Stimulated activated CD4-positive, alpha-beta T cell treated with anti-CD3 and anti-CD28 coated beads, Interleukin-1b, Interleukin-23, amount 100 ng/mL, for 48 hours (primary cell): ENCODE measurements at regions not wholly inside any gene's neighbourhood (a gene's known extent, or its start where the extent isn't known, plus 50 kb on each side); places are given as distances from the start of the nearest gene placed in this dataset.

Experiments used
- DNase-seq: peaks from one replicate; pipeline ENCODE4 v3.0.0-alpha.2; 2020

DNA sequence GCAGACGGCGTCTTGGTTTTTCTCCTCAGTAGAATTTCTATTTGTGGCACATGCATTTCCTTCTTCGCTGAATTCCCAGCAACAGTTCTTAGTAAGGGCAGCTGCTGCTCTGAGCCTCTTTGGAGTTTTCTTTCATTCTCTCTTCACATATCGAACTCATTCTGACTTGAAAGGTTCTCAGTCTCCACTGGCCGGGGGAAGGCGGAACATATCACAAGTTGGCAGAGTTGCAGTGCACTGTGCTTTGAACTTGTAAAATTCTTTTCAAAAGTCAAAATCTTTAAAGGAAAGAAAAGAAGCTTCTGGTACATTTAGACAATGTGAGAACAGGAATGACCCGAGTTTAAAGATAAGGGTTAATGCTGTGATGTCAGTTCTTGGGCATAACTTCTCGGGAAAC lies 286.1 kb upstream of the MAP3K7 start:
- DNase-seq, result no peak

DNA sequence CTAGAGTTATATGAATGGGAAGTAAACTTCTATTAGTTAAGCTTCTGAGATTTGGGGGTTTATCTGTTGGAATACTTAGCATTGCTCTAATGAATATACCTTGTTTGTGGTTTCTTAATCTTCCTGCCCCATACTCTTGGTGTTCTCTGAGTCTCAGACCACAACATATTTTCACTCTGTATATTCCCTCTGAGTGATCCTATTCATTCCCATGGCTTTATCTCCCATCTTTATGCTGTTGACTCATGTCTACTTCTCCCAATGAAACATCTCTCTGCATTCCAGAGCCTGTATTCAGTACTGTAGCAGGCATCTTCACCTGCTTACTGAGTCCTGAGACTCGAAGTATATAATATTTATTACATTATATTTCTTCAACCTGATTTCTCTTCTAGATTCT lies 283.7 kb upstream of the MAP3K7 start:
- DNase-seq, result no peak

DNA sequence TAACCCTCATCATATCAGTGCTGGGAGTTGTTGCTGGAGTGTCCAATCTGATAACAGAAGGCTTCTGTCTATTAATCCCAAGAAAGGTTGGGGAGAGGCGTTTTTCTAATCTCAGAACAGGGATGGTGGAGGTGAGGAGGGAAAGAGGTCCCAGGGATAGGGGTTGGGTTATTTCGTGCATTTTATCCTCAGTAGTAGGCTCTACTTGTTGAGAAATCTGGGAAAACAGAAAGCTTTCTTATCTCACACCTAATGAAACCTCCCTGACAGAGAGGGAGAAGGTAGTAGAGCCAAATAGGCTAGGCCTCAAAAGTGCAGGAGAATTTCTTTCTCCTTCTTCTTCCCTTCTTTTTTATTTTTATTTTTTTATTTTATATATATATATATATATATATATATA lies 281.8 kb upstream of the MAP3K7 start:
- no peak for DNase-seq

DNA sequence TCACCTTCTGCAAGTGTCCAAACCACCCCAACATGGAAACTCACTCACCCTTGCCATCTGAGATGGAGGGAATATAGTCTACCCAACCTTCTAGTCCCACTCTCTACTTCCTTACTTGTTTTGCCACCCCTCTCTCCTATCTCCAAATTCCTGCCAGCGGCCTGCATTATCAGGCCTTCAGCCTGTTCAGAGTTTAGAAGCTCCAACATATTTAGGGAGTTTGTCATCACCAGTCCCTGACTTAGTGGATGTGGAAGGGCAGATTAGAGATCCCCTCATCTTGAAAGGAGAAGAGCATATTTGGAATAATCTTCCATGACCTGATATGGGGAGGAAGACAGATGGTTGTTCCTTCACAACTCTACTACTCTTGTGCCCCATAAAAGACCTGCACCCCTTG lies 281.4 kb upstream of the MAP3K7 start:
- DNase-seq, result no peak

DNA sequence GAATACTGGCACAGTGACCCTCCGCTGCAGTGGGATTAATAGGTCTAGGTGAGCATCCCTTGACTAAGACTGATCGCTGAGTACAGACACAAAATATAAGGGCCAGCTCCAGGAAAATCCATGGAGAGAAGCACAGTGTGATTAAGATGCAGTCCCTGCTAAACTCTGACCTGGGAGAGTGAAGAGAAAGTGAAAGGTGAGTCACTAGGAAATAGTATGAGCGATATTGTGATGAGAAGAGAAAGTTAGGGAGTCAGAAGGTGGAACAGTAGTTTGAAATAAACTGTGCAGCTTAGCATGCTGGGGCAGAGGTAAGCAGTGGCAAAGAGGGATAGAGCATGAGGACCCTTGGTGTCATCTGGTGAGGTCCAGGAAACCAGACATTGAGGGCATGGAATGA lies 278.6 kb upstream of the MAP3K7 start:
- DNase-seq, result no peak

DNA sequence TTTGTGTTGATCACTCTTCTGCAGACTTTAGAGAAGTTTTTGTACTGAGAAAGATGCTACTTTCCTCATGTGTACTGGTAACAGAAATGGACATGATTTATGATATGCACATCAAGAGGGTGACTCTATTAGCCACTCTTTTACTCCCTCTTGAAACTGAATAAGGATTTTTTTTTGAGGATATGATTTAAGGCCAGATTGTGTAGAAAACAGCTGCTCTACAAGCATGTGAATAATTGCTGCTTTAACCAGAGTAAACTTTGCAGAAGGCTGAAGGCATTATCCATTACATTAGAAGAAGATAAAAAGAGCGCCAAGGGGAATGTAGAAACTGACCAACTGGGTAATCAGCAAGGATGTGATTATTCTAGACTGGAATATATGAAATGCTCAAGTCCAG lies 276.2 kb upstream of the MAP3K7 start:
- DNase-seq, result no peak

DNA sequence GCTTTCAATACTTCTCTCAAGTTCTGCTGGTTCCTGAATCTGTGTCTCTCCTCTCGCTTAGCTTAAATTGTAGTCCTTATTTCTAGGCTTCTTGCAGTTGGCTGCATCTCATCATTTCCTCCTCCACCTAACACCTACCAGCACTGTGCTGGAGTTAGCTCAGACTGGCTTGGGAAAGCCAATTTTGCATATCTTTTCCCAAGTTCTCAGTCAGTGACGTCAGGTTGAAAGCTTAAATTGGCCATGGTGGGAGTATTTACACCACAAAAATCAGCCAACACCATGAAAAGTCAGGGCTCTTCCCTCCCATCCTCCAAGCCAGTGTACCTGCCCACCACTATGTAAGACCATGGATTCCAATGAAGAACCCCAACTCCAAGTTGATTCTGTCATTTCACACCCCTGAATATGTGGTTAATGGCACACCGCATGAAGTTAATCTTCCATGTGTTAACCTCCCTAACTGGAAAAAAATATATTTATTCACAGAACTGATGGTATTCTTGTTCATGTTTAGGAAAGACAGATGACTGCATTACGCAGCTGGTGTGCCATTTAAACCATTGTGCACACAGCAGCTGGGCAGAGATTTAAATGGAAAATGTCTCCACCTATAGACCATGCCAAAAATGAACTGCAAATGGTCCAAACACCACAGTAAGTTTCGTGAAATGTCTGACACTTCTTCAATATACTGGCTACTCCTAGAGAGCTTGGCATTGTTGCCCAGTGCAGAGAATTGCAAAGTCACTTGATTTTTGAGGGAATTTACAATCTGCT lies 274.1 kb upstream of the MAP3K7 start:
- DNase-seq, result no peak

DNA sequence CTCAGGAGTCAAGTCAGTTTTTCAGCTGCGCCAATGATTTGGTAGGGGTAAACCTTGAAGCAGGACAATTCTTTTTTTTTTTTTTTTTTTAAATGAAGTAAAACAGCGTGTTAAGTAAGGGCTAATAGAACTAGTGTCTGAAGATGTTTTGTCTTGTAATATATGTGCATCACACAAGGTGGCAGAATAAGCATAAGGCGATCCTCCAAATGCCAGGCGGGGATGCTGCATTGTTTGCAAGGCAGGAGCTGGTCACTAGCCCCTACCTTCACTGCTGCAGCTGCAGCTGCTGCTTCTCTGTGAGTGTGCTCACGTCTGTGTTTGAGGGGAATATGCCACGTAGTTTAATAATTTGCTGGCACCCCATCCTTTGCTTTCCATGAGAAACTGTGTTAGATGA lies 272.7 kb upstream of the MAP3K7 start:
- no peak for DNase-seq

DNA sequence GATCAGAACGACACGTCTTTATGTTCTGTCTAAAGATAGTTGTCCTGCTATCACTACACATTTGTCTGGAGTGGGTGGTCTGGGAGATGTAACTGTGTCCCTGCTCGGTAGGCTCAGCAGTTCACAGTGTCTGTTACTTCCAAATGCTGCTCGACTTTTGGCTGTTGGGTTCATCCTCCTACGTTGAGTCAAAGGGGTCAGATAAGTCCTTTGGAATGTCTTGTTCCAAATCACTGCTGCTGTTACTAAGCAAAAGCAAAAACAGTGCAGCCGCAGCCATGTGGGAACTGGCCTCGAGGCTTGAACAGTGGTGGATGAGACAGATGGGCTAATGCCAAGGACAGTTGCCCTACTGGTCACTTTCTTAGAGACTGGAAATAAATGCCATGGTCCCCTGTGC lies 272.2 kb upstream of the MAP3K7 start:
- DNase-seq, result no peak

DNA sequence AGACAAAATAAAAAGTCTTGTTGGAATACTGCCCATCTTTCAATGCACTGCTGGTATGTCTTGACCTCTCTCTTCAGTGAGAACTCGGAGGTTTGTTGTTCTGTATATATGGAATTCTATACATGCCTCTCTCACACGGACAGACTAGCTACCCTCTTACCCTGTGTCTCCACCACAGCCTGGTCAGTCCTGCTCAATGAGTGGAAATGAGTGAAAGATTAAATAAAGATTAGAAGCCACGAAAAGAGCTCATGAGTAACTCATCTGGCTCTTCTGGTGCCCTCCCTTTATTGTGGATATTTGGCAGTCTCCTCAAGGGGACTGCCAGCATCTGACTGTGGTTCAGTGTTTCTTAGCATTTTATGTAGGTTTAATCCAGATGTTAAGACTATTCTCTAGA lies 262.8 kb upstream of the MAP3K7 start:
- DNase-seq, result no peak

DNA sequence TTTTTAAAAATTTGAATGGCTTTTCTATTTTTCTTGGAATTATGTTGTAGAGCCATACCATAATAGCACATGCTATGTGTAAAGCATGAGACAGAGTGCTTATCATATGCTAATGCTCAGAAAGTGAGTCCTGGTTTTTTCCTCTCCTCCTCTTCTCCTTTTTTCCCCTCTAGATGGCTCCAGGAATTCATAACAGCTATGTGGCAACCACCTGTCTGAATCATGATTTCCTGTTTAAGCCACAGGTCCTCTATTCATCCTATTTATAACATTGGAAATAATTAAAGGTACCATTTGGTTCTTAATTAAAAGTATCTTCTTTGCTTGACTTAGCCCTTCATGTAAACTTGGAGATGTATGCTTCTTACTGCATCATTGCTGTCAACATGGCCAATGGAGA lies 260.0 kb upstream of the MAP3K7 start:
- no peak for DNase-seq

DNA sequence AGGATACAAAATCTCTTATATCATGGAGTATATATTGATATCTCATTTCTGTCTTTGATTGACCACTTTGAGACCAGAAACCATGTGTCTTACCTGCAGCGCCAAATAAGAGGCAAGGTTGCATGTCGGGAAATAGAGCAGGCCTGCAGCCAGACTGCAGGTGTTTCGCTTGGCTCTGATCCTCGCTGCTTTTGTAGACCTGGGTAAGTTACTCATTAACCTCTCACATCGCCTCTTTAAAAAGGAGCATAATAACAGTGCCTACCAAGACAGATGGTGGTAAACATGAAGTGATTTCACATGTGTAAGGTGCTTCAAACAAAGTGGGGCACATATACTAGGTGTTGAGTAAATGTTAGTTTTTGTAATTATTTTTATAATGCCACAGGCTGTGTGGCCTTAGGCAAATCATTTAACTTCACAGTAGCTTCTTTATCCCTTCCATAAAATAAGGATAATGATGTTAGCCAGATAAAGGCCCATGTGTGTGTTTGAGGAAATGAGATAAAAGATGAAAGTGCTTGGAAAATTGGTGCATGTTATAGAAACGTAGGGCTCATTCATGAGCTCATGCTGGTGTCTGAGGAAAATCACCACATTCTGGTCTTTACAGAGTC lies 248.8 kb upstream of the MAP3K7 start:
- DNase-seq, result no peak

DNA sequence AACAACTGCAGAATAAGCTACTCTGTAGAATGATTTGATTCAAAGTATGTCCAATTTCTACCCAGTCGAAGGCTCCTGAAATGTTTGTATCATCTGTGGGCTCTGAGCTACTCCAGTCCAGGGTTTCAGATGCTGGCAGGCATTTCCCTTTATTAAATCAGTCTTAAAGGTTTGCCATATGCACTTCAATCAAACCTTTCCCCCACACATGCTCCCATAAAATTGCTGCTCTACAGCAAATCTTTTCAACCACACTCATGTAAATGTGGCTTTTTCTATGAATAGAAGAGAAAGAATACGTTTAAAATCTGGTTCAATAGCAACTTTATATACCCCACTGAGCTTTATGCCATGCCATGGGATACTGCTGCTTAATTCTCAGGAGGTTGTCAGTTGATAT lies 242.4 kb upstream of the MAP3K7 start:
- no peak for DNase-seq

DNA sequence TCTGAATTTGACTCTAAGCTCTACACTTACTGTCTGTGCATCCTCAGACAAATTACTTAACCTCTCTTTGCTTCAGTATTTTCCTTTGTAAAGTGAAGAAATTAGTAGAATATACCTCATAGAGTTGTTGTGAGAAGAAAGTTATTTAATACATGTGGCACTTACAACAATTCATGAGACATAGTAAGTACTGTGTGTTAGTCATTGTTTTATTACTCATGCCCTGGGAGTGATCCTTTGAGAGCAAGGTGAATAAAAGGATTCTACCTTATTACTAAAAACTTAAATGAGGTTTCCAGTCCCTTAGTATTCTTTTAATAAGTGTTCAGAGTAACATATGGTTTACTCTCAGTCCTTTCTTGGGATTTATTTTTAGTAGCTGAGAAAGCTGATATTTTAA lies 233.6 kb upstream of the MAP3K7 start:
- no peak for DNase-seq

DNA sequence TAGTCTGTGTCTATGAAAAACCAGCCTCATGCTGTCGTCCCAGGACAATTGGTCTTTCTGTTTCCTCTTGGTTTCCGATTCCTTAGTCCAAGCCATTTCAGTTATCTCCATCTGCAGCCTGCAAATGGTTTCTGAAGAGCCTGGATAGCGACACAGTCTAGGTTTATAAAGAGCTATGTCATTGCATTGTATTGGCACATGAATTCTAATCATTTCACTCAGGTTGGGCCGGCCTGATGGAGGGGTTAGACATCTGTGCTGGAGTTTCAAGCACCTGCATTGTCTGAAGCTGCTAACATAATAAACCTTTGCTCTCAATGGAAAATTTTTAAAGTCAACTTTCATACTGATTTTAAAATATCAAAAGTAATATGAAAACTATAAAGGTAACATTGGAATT lies 232.6 kb upstream of the MAP3K7 start:
- DNase-seq, result no peak

DNA sequence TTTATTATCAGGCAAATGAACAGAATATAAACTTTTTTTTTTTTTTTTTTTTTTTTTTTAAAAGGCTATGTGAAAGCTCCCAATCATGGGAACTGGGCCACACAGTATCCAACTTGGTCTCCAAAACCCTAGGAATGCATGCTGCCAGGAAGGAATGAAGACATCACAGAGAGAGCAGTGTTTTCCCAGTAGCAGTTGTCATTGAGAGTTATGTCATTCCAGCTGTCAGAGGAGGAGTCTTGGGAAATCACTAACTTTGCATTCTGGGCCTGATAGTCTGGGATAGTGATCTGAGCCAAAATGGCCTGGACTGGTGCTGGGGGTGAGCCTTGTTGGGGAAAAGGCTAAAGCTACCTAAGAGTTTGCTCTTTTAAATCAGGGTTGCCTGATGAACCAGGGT lies 231.3 kb upstream of the MAP3K7 start:
- no peak for DNase-seq

DNA sequence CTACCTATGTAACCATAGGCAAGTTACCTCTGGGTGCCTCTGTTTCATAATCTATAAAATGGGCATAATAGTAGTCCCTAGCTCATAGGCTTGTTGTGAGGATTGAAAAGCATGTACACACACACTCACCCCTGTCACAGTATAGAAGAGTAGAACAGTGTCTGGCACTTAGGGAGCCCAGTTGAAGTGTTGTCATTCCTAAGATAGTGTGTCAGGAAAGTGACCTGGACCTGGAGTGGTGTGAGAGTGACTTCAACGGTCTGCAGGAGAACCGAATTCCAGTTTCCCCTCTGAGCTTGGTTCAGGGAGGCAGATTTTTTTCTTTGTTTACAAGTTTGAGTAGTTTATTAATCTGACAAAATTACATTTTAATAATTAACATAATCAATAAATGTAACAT lies 229.9 kb upstream of the MAP3K7 start:
- DNase-seq, result no peak

DNA sequence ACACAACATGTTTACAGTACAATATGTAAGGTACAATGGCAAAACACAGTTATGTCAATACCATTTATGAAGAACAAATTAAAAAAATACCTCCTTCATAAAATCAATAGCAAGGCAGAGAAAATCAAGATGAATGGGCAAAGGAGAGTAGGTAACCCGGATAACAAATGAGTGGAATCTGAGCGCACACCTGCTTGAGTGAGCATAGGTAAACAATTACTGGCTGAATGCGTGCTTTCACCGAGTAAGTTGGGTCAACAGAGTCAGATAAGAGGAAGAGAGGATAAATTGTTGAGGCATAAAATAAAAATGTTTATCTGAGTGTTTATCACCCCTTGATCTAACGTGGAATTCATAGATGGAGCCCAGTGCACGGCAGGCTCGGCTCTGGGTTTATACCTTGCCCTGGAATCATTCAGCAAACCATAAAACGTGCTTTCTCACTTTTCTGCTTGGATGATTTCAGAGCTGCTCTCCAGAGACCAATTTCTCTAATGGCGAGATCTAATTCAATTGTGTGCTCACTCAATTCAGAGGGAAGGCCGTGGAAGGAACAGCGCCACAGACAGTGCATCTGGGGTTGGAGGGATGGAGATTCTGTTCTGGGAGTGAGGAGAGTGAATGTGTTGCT lies 224.8 kb upstream of the MAP3K7 start:
- DNase-seq, result no peak

DNA sequence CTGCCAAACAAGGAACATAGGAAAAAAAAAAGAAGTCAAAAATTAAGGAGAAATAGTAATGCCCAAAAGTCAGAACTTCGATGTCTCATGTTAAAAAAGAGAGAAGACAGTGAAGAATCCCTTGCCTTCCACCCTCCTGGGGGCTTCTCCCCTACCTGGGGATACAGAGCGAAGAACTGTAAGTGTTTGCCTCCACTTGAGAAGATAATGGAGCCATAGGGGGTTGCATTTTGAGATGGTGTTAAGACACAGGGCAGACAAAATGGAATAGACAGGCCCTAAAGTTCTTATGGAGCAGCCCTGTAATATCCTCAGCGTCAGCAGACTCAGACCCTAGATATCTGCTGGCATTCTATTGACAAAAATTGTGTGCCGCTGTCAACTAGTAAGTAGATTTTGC lies 222.2 kb upstream of the MAP3K7 start:
- no peak for DNase-seq

DNA sequence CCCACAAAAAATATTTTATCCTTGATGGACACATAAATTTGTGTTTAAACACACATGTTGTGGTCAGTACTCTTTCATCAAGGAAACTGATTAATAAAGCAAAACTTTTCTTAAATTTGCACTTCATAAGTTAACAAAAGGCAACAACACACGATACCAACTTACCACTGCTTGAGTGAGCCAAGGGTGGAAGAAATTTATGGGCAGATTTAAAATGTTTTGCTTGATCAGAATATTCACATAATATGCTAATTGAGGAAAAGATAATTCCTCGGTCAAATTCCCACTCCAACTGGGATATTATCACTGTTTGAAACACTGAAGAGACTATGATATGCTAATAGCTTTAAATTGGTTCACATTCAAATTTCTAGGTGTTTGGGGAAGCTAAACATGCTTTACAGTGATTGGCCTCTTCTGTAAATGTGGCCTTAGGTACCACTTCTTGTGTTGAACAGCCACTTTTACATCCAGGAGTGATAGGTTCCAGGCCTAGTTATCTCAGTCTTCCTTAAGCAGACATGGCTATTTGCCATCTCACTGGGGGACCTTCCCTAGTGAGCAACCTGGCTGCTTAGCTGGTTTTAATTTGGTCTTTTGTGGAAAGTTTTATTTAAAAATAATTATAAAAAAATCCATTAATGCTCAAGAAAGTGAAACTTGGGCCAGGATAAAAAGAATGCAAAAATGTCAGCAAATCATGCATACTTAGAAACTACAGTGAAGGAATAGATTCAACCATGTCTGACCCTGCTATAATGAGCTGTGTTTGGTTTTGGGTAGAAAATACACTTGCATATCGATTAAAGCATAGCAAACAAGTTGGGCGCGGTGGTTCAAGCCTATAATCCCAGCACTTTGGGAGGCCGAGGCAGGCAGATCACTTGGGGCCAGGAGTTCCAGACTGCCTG lies 221.2 kb upstream of the MAP3K7 start:
- DNase-seq, result no peak

DNA sequence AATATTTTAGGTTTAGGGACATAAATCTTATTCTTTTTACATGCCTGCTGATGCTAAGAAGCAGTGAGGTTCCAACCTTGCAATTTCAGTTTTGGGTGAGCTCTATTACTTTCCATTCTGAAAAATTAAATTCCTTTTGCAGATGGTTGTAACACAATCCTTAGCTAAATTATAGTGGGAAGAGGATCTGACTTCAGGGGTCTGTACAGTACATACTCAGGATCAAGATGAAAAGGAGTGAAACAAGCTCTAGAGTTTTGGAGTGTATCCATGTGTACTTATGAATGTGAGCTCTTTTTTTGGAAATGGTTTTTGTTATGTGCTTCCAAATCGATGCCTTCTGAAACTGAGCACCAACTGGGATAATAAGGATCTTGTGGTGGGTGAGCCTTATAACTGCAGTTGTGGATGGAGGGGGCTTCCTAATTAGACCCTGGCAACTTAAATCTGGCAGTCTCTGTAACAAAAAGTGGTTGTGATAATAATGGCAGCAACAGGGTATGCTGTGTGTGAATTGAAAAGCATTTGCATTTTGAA lies 218.8 kb upstream of the MAP3K7 start:
- DNase-seq, result no peak

DNA sequence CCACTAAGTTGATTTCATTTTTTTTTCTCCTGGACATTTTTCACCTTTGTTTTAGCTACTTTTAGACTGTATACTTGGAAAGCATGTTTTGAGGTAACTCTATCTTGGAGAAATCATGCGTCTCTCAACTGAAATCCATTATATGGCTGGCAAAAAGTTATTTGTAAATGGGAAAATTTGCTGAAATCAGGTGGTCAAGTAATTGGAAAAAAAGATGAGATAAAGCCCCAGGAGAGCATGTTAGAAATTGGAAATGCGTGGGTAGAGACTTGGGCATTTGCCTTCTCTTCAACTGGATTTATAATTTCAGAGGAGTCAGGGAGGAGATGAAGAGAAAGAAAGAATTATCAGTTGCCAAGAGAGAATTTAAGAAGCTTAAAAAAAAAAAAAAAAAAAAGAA lies 217.1 kb upstream of the MAP3K7 start:
- DNase-seq, result no peak

DNA sequence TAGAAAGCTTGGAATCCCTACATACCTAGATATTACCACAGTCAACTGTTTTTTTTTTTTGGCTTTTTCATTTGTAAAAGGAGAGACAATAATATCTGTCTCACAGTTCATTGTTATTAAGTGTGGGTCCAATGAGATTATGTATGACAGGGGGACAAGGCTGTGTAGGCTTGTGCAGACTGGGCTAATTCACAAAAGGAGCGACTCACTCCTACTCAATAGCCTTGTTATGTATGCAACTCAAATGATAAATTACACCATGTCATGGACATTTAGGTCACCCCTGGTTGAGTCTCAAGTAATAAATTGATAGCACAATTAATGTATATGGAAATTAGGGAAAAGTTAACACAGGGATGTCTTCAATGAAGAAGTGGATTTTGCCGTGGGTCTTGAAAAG lies 208.2 kb upstream of the MAP3K7 start:
- DNase-seq, result no peak
